Panc1 (cell line): ENCODE measurements at regions not wholly inside any gene's neighbourhood (a gene's known extent, or its start where the extent isn't known, plus 50 kb on each side); places are given as distances from the start of the nearest gene placed in this dataset.

Source experiments
- ATAC-seq: fragments of 200-7000 bp; cut with Tn5 transposase; 2 replicates; pipeline ENCODE4 v1.9.1; 2020; ENCODE audit warnings: mild to moderate bottlenecking, moderate library complexity
- BruUV-seq: library from RNA; stranded (reverse); fragments of 400-500 nt; replicated peaks from 2 replicates; lab custom pipeline; 2021; lab: Mats Ljungman, UMichigan
- CTCF ChIA-PET: fragments of 300-600 bp; sonication (Branson Sonifier 250); formaldehyde crosslinking; loops from one replicate; lab custom pipeline; 2022; ENCODE audit warnings: antibody characterized with exemption; lab: Charles Lee
- POLR2A ChIA-PET: fragments of 300-600 bp; sonication (Branson Sonifier 250); formaldehyde crosslinking; loops from one replicate; lab custom pipeline; 2022; ENCODE audit warnings: antibody characterized with exemption; lab: Charles Lee
- DNase-seq: peaks from one replicate; pipeline ENCODE4 v3.0.0-alpha.2; 2010; ENCODE audit warnings: low read depth, low spot score
- H3K27ac ChIP-seq: 2 replicates; pipeline ENCODE4 v1.5.1; 2011; ENCODE audit warnings: mild to moderate bottlenecking, low read length, inconsistent platforms
- H3K27me3 ChIP-seq: fragments of 200-500 bp; sonication (Bioruptor generic); 2 replicates; pipeline ENCODE4 v1.6.0; 2014; ENCODE audit warnings: low read length, inconsistent platforms; ENCODE audit not compliant: control insufficient read depth, insufficient read depth
- H3K36me3 ChIP-seq: fragments of 200-500 bp; sonication (Bioruptor generic); 2 replicates; pipeline ENCODE4 v1.5.1; 2014; ENCODE audit warnings: inconsistent platforms, mild to moderate bottlenecking, low read length, moderate library complexity; ENCODE audit not compliant: control insufficient read depth, insufficient read depth
- H3K4me1 ChIP-seq: 2 replicates; pipeline ENCODE4 v1.5.1; 2011; ENCODE audit warnings: inconsistent platforms, mild to moderate bottlenecking, low read length, moderate library complexity; ENCODE audit not compliant: control insufficient read depth, insufficient read depth
- H3K4me3 ChIP-seq, 2 experiments: 2 replicates each; pipeline ENCODE4 v1.5.1; 2011 to 2012; ENCODE audit warnings: low read depth in 2 of 2, low read length in 2 of 2, mild to moderate bottlenecking in 2 of 2, inconsistent platforms in 1 of 2, moderate library complexity in 1 of 2
- H3K9me3 ChIP-seq: fragments of 200-500 bp; sonication (Bioruptor generic); 2 replicates; pipeline ENCODE4 v1.5.1; 2014; ENCODE audit warnings: low read depth, mild to moderate bottlenecking, inconsistent platforms, low read length, moderate library complexity; ENCODE audit not compliant: control insufficient read depth, insufficient read depth
- POLR2AphosphoS5 ChIP-seq: IDR thresholded peaks from 2 replicates; pipeline ENCODE4 v1.6.1; 2012; ENCODE audit warnings: mild to moderate bottlenecking, low read depth, low read length, moderate library complexity
- REST ChIP-seq, 2 experiments: IDR thresholded peaks; 2 replicates each; pipeline ENCODE4 v1.6.1; 2011 to 2012; ENCODE audit warnings: low read depth in 2 of 2, control low read depth in 1 of 2, low read length in 1 of 2, mild to moderate bottlenecking in 1 of 2, moderate library complexity in 1 of 2; ENCODE audit not compliant: insufficient read depth in 1 of 2
- SIN3A ChIP-seq: IDR thresholded peaks from 2 replicates; pipeline ENCODE4 v1.6.1; 2012; ENCODE audit warnings: low read depth, mild to moderate bottlenecking, low read length, moderate library complexity, borderline replicate concordance; ENCODE audit not compliant: insufficient read depth
- TCF7L2 ChIP-seq: IDR thresholded peaks from 2 replicates; pipeline ENCODE4 v1.6.1; 2011; ENCODE audit warnings: mild to moderate bottlenecking, low read depth, low read length, inconsistent platforms
- in situ Hi-C: cut with HindIII; loops from 2 replicates; pipeline ENCODE4 v1.10.0; 2016; ENCODE audit warnings: low sequenced_read_pairs, low pct_unique_long_range_greater_than_20kb
- intact Hi-C: fragments of 100-400 bp; cut with micrococcal nuclease; formaldehyde crosslinking; loops from one replicate; pipeline ENCODE4 v1.10.0; 2022; ENCODE audit not compliant: unreplicated experiment
- TF ChIP-seq, protein P1 (sequence below): fragments of 450-650 bp; IDR thresholded peaks from 2 replicates; pipeline ENCODE4 v1.5.1; 2017; ENCODE audit warnings: mild to moderate bottlenecking

DNA sequence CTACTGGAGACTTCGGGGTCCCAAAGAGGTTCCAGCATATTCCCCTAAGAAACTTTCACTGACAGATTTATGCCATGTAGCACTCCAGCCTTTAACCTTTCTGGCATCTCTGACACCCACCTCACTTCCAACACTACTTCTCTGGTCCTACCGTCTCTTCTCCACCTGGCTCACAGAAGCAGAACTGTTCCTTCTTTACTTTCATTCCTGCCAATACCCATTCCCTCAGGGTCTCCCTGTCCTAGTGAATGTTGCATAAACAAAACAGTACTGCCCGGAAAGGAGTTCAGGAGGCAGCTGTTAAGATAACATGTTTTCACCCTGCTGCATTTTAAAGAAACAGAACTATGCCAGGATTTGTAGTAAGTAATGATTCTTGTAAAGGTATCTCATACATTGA is 136.0 kb upstream of the MIR17HG start:
- TF ChIP-seq, protein P1, sequence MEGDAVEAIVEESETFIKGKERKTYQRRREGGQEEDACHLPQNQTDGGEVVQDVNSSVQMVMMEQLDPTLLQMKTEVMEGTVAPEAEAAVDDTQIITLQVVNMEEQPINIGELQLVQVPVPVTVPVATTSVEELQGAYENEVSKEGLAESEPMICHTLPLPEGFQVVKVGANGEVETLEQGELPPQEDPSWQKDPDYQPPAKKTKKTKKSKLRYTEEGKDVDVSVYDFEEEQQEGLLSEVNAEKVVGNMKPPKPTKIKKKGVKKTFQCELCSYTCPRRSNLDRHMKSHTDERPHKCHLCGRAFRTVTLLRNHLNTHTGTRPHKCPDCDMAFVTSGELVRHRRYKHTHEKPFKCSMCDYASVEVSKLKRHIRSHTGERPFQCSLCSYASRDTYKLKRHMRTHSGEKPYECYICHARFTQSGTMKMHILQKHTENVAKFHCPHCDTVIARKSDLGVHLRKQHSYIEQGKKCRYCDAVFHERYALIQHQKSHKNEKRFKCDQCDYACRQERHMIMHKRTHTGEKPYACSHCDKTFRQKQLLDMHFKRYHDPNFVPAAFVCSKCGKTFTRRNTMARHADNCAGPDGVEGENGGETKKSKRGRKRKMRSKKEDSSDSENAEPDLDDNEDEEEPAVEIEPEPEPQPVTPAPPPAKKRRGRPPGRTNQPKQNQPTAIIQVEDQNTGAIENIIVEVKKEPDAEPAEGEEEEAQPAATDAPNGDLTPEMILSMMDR, result no peak
- TF ChIP-seq REST (IDR thresholded peaks at IDR 0.05; ENCODE audit: insufficient read depth in 1 of 2, low read depth in 2 of 2, low read length in 1 of 2) (no peak), POLR2AphosphoS5 (no peak), SIN3A (no peak), TCF7L2 (no peak)
- in situ Hi-C loops, result no loop called here
- no peaks in the 10 kb centered on the region for H3K27me3 ChIP-seq
- H3K36me3 ChIP-seq, result no peaks in the 10 kb centered on the region
- H3K4me1 ChIP-seq, result no peaks in the 10 kb centered on the region
- no peak overlapping the region for H3K27ac ChIP-seq
- DNase-seq (no peak), ATAC-seq (no peak)
- ChIA-PET CTCF (no interaction called here), POLR2A (no interaction called here)
- H3K4me3 ChIP-seq, result no peak overlapping the region
- no TSS peak for BruUV-seq
- H3K9me3 ChIP-seq, result no peaks in the 10 kb centered on the region
- intact Hi-C loops, result no loop called here

GRCh38 chr13:91212231-91212630 is 135.3 kb upstream of the MIR17HG start:
- Histone ChIP-seq H3K4me3 (no peak overlapping the region), H3K27ac (no peak overlapping the region), H3K9me3 (no peaks in the 10 kb centered on the region), H3K4me1 (no peaks in the 10 kb centered on the region), H3K36me3 (no peaks in the 10 kb centered on the region), H3K27me3 (no peaks in the 10 kb centered on the region)
- CTCF ChIA-PET, result no interaction called here
- TF ChIP-seq REST (IDR thresholded peaks at IDR 0.05; ENCODE audit: insufficient read depth in 1 of 2, low read depth in 2 of 2, low read length in 1 of 2) (no peak), SIN3A (no peak), POLR2AphosphoS5 (no peak), TCF7L2 (no peak)
- TF ChIP-seq, protein P1, result no peak
- POLR2A ChIA-PET, result no interaction called here
- no peak for ATAC-seq
- in situ Hi-C loops (no loop called here), intact Hi-C loops (no loop called here)
- BruUV-seq, result no TSS peak
- DNase-seq, result no peak
